NCI-H524 (cell line): ENCODE measurements at regions not wholly inside any gene's neighbourhood (a gene's known extent, or its start where the extent isn't known, plus 50 kb on each side); places are given as distances from the start of the nearest gene placed in this dataset.
A peak's percentile ranks its signal among the peaks of the same experiment; 100 is the strongest.
"Not testable (repeated sequence)": the region's sequence is repeated elsewhere in the genome, so short reads cannot be mapped to it uniquely, and the experiment has no call there.

Experiments
- DNase-seq, 2 experiments: peaks; one replicate each; lab custom pipeline; 2025; lab: John Stamatoyannopoulos, UW

DNA sequence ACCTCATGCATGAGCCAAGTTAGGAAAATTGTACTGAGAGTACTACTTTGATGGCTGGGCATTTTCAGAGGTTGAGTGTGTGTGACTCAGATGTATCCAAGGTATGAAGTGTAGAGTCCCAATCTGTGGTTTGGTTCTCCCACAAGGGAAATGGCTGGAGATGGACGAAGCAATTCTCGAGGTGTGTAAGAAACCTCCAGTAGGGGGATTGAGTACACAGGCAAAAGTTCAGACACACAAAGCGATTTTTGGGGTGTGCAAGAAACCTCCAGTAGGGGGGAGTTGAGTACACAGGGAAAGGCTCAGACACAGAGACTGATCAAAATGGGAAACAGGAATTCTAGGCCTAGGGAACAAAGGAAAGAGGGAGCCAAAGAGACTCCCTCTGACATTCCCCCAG is 1536.3 kb downstream of the FAM181B start:
- DNase-seq: no peak

DNA sequence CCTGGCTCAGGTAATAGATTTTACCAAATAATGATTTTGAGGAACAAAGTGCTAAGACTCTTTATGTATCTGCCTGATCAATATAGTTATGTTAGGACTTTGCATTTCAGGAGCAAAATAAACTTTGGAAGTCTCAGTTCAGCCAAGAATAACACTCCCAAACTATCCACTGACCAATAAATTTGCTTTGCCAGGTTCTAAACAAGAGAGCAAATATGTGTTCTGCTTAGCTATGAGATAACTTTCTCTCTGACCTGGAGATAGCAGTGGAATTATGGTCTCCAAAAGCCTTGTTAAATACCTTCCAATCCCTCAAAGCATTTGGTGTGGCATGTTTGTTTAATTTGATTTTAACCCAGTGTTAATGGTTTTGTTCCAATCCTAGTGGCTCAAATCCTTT is 1541.1 kb downstream of the FAM181B start:
- no peak for DNase-seq

DNA sequence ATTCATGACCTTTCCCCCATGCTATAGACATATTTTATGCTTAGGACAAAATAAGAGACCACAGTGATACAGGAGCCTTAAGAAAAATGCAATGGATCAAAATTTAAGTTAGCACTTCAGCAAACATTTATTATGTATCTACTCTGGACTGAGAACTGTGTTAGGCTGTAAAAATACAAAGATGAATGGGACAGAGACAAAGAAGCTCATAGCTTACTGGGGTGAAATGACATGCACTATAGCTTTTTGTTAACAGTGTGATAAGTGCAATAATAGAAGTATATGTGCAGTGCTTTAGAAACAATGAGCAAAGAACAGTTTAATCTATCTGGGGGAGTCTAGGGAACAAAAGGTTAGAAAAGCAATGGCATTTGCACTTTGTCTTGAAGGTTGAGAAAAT is 1543.1 kb downstream of the FAM181B start:
- DNase-seq: no peak

DNA sequence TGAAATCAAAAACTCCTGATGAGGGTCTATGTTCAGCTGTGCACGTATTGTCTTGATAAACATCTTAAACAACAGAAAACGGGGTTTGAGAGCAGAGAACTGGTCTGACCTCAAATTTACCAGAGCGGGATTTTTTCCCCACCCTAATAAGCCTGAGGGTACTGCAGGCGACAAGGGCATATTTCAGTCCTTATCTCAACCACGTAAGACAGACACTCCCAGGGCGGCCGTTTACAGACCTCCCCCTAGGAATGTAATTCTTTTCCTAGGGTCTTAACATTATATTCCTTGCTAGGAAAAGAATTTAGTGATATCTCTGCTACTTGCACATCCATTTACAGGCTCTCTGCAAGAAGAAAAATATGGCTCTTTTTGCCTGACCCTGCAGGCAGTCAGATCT is 1546.6 kb downstream of the FAM181B start:
- DNase-seq: not testable (repeated sequence)

DNA sequence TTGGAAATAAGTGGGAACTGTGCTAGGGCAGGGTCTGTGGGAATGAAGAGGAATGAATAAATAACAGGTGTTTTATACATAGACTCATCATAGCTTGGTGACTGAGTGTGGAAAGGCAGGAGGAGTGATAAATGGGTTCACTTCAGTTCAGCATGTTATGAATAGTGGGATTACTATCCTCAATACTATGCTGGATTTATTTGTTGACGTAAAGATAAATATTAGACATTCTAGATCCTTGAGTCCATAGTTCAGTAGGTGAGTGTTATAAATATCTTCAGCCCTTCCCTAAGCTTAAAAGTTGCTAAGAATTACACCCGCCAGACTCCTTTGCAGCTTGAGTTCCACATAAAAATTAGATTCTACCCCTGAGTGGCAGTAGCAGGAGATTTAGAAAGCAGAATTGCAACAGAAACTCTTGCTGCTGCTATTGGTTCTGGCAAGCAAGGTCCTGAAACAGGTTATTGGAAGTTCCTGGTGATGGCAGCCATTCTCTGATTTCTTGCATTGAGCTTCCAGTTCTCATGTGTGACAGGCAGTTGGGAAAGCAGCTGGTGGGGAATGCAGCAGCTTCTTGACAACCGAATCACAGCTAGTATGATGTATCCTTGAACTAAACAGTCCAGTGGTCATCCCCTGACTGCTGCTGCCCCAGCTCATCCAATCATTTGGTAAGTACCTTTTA is 1558.9 kb downstream of the FAM181B start:
- no peak for DNase-seq

DNA sequence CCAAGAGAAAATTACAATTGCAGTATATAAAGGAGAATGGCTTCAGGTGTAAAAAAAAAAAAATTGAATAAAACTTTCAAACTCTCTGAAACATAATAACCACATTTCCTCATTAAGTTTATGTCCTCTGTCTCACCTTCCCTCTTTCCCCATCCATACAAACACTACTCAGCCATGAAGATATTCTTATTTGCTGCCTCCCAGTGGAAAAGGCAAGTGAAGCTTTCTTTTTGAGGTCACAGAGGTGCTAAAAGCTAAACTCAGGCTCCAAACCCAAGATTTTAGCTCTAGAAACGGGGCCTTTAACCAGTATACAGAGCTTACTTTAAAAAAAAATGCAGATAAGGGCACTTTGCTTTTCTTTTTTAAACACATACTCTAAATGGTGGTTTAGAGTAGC is 1568.5 kb downstream of the FAM181B start:
- DNase-seq: no peak

DNA sequence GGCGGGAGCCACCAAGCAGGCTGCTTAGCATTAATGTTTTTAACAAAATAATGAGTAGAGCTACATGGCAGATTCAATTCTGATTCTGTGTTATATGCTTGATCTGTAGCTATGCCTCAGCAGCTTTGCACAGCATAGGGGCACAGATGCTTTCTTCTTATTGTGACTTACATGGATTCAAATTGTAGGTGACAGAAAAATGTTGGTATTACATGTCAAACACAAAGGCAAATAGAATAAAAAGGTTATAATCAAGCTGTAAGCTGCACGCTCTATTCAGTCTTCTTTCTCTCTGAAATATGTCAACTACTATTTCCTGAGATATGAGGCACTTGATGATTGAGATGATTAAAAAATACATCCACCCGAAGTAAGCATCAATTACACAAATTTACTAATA is 1573.8 kb downstream of the FAM181B start:
- DNase-seq: no peak

DNA sequence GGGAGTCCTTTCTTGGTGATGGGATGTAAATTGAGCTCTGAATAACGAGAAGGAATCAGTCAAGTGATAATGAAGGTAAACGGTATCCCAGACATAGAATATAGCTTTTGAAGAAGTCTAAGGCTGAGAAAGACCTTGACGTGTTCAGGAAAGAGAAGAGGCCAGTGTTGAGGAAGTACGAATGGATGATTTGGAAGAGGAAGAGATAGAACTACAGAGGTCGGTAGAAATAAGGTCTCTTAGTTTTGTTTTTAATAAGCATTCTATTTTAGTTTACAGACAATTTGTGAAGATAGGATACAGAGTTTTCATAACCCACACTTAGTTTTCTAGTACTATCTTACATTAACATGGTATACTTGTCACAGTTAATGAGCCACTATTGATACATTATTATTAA is 1598.1 kb downstream of the FAM181B start:
- DNase-seq: no peak

DNA sequence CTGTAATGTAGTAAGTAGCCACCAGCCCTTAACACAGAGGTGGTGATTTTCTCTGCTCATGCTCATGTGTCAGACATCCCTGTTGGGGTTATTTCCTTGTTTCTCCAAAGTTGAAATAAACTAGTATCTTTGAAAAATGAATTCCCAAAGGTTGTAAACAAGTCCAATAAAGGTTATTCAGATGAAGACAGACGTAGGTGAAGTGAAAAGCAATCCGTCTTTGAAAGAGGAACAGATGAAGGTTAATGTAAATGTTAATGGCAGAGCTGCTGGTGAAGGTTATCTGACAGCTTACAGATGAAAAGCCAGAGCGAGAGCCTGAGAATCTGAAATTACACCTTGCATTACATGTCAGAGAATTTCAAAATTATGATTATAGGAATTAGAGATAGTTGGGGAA is 1604.0 kb downstream of the FAM181B start:
- no peak for DNase-seq

DNA sequence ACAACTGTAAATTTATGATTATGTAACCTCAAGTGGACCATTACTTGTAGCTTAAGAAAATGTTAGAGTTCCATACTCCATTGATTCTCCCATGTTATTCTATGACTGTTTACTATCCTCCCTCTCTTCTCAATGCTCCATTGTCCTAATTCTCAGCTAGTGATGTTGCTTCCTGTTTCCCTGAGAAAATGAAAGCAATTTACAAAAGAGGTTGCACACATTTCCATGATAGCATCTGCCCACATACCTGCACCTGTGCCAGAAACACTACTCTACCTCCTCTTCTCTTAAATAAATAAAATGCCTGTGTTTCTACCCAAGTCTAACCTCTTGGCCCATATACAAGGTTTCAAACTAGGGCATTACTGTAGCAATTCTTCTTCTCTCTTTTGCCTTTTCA is 1620.9 kb downstream of the FAM181B start:
- DNase-seq: no peak

DNA sequence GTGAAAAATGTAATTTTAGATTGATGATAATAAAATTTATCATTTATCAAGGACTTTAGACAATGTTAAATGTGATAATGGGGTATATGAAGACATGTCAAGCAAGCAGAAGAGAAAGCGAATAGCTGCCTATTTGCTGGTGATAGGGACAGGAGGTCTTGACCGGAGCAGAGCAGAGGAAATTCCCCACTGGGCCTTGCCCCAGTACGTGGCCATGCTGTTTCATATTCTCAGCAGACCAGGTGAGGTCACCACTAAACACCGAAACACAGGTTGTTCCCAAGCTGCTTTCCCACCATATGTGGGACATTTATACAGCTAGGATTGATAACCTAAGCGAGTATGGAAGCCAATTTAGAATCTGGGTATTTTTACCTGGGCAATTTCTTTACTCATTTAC is 1629.6 kb downstream of the FAM181B start:
- DNase-seq: no peak

DNA sequence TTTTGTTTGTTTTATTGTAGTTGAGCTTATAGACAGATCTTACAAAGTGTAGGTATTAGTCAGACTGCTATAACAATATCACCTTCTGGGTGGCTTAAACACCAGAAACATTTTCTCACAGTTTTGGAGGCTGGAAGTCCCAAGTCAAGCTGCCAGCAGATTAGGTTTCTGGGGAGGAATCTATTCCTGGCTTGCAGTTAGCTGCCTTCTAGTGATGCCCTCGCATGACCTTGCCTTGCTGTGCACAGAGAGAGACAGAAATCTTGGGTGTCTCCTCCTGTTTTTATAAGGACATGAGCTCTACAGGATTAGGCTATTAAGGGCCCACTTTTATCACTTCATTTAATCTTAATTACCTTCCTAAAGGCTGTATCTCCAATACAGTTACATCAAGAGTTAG is 1635.2 kb downstream of the FAM181B start:
- DNase-seq: peak; percentile 56 to 77

DNA sequence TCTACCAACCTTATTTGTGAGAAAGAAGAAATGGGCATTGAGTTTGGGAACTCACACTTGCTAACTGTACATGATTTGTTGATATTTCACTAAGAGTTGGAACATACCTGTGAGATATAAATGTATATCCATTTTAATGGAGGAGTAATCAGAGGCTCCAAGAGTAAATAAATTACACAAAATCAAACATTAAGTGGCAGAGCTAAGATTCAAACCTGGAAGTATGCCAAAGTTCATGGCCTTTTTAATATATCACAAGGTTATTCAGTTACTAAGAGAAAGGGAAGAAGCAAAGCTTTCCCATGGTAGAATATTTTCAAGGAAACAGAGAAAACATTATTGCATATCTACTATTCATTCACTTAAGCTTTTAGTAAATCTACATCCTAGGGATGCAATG is 1641.1 kb downstream of the FAM181B start:
- no peak for DNase-seq

DNA sequence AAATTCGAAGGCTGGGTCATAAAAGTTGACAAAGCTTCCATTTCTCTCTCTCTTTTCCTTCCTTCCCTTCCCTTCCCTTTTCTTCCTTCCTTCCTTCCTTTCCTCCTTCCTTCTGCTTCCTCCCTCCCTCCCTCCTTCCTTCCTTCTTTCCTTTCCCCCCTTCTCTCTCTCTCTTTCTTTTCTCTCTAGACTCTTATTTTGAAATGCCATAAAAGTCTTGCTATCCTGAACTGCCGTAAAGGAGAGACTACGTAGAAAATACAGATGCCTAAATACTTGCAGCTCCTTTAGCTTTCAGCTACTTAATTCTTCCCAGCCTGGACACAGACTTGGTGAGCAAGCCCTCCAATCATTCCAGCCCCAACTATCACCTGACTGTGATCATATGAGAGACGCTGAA is 1644.4 kb downstream of the FAM181B start:
- DNase-seq: no peak

DNA sequence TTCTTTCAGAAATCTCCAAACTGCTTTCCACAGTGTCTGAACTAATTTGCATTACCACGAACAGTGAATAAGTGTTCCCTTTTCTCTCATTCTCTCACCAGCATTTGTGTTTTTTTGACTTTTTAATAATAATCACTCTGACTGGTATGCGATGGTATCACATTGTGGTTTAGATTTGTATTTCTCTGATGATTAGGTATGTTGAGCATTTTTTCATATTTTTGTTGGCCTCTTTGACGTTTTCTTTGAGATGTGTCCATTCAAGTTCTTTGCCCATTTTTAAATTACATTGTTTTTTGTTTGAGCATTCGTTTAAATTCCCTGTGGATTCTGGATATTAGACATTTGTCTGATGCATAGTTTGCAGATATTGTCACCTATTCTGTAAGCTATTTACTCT is 1639.6 kb upstream of the TENM4 start:
- DNase-seq: no peak

DNA sequence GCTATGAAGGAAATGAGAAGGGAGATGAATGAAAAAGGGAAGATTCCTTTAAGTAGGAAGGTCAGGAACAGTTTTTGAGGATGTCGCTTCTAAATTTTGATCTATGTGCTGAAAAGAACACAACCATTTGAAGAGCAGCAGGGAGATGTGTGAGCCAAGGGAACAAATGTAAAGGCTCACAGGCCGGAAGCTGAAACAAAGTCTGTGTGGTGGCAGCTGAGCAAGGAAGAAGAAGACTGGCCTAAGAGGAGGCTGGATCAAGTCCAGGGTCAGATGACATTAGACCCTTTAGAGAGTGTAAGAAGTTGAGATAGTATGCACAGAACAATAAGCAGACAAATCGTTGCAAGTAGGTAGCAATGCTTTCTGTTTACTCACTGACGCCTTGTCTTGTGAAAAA is 1631.4 kb upstream of the TENM4 start:
- no peak for DNase-seq

DNA sequence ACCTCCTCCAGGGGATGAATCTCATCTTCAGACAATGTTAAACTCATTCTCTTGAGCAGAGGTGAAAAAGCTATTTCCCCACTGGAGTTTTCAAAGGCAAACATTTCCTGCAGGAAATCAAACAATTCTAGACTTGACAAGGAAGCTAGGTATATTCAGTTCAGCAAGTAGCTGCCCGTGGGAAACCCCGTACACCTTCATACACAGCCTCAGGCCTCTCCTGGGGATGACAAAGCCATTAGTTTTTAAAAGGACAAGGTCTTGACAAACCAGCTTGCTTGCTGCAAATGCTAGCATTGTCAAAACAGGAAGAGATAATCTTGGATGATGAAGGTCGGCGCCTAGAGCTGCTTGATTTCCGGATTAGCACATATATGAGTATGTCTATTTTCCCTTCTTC is 1630.8 kb upstream of the TENM4 start:
- DNase-seq: no peak

DNA sequence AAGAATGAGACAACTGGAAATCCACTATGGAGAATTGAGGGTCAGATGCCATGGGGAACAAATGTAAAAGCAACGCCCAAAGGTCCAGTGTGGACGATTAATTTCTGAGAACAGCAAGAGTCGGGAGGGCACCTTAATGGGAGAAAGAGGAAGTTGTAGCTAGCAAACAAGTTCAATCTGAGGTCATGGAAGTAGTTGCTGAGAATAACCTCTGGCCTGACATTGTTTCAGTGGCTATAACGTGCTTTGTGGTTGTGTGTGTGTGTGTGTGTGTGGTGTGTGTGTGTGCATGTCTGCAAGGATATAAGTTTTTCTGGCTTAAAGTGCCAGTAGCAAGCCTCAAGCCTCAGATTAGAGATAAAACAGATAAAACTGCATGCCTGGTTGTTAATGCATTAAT is 1630.1 kb upstream of the TENM4 start:
- no peak for DNase-seq

DNA sequence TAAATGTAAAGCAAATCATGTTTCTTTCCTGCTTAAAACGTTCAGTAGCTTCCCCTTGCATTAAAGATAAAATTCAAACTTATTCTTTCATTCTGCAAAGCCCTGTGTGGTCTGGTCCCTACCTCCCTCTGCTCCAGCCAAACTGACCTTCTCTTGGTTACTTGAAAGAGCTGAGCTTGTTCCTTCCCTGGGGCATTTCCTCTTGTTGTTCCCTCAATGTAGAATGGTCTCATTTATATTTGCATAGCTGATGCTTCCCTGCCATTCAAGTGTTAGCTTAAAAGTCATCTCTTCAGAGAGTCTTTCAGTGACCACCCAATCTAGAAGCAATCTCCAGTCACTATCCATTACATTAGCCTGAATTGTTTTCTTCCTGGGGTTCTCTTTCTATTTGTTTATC is 1618.5 kb upstream of the TENM4 start:
- DNase-seq: no peak

DNA sequence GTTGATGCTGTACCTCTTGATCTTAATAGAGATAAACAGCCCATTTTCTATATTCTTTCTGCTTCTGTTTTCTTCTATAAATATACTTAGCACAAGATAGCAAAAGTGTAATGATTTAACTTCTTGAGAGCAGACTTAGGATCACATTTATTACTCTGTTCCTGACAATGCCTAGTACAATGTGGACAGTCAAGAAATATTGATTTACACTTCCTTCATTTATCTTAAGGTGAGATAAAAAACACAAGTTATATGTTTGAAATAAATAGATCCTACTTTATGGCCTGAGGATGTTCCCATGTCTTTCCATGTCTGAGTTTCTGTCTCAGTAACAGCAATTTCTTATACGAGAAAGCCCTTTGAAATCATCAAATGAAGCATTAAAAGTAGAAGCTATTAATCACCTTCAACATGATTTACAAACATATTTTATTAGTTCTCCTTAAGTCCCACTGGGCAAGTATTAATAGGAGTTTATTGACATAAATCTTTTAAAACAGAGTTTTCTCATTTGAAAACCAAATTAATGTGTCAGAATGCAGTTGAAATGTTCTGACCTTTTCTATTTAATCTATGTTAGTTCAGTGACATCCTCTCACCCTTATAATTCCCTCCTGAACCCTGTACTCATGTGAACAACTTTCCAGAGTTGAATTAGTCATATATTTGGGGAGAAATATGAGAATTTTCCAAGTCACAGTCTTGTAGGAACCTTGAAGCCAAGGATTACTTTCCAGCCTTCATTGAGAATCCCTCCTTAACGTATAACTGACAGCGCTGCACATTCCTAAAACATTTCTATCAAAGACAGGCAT is 1611.7 kb upstream of the TENM4 start:
- DNase-seq: no peak

DNA sequence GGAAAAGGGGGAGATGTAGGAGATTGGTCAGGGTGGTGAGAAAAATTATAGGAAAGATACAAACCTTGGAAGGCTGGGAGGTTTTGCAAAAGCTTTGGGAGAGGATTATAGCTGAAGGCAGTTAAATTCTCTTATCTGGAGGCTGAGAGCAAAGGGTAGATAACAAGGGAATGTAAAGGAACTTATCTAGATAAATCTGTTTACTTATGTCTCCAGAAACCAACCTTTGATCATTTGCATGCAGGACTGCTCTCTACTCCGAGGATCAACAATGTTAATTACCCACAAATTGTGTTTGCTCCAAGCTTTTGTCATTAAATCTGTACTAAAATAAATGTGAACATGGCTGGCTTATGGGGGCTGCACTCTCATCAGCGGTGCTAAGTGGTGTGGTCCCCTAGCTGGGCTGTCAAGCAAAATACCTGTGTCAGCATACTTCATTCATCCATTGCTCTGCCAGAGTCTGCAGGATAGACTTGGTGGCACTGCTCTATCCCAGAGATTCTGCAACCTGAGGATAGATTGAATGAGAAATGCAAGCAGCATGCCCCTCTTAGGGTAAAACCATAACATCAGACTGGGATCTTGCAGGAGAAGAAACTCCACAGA is 1599.2 kb upstream of the TENM4 start:
- DNase-seq: no peak

DNA sequence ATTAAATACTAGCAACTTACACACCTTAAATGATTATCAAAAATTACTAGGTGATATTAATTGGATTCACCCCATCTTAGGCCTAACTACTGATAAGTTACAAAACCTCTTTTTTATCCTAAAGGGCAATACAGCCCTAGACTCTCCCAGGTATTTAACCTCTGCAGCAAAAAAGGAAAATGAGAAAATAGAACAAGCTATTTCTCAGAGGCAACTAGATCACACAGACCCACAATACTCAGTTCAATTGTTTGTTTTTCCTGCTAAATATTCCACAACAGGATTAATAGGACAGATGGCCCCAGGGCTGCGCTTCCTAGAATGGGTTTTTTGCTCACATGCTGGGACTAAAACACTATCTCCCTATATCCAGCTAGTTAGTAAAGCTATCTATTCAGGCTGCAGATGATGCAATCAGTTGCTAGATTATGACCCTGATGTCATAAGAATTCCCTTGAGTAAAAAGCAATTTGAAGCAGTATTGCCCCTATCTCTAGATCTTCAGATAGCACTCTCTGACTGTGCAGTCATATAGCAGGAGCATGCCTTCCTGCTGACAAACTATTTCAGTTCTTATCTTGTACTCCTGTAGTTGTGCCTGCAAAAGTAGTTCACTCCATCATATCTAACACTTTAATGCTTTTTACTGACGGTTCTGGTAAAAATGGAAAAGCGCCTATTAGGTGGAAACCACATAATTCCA is 1595.5 kb upstream of the TENM4 start:
- no peak for DNase-seq
